Astrocyte (in vitro differentiated cells and primary cell): ENCODE measurements at regions not wholly inside any gene's neighbourhood (a gene's known extent, or its start where the extent isn't known, plus 50 kb on each side); places are given as distances from the start of the nearest gene placed in this dataset.

Experiments
- CTCF ChIP-seq: IDR thresholded peaks from 2 replicates; pipeline ENCODE4 v1.5.1; 2011; ENCODE audit warnings: low read depth, mild to moderate bottlenecking, inconsistent platforms, low read length, moderate library complexity; ENCODE audit not compliant: insufficient read depth
- EZH2 ChIP-seq: IDR thresholded peaks from 2 replicates; pipeline ENCODE4 v1.6.1; 2012; ENCODE audit warnings: mild to moderate bottlenecking, low read length, inconsistent platforms; ENCODE audit not compliant: insufficient read depth

- TF ChIP-seq CTCF = no peak
- no peak for TF ChIP-seq EZH2
Measured at GRCh38 chr5:3350781-3351180, 244.9 kb upstream of the IRX1 start.
